NOMO-1 treated with DMSO at 0.1 percent for 48 hours (cell line): ENCODE measurements at regions not wholly inside any gene's neighbourhood (a gene's known extent, or its start where the extent isn't known, plus 50 kb on each side); places are given as distances from the start of the nearest gene placed in this dataset.

Source experiments
- DNase-seq: peaks from one replicate; lab custom pipeline; 2025; ENCODE audit not compliant: unreplicated experiment; lab: John Stamatoyannopoulos, UW

GRCh38 chr9:99736291-99736690, 85.4 kb upstream of the NR4A3 start:
- no peak for DNase-seq

- DNase-seq, result no peak
These were observed 84.0 kb upstream of the NR4A3 start for GRCh38 chr9:99737649-99738048.

DNA sequence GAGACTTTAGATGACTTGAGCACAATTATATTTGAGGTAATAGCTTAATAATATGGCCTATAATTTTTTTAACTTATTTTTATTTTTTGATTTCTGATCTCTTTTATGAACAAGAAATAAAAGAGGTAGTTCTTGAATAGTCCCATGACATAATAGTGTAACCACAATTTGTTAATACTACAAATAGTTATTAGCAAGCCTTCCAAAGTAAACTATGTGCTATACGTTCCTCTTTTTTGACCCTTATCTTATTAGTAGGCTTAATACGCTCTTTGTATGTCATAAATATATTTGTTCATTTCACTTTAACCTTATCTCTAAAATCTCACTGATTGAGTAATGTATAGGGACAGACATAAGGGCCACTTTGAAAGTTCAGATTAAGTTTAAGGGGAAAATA, 78.7 kb upstream of the NR4A3 start:
- no peak for DNase-seq

GRCh38 chr9:99743455-99743854, 78.2 kb upstream of the NR4A3 start:
- no peak for DNase-seq

DNA sequence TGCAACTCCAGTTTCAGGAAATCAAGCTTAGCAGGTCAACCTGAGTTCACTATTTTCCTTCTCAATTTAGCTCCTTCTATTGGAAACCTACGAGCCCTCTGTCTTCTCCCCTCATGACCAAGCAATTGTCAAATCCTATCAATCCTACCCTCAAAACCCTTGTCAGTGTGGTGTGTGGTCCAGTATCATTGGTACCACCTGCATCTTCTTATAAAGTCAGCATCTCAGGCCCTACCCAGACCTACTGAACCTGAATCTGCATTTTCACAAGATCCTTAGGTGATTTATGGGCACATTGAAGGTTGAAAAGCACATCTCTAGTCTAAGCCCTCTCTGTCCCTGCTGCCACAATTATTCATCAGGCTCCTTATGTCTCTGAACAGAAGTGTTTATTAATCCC, 77.6 kb upstream of the NR4A3 start:
- DNase-seq, result no peak

- no peak for DNase-seq
These were observed 76.6 kb upstream of the NR4A3 start for GRCh38 chr9:99745085-99745484.

GRCh38 chr9:99746406-99746805, 75.3 kb upstream of the NR4A3 start:
- DNase-seq, result no peak

- DNase-seq, result peak; percentile 66
These were observed 73.4 kb upstream of the NR4A3 start for GRCh38 chr9:99748266-99748665.

- DNase-seq, result peak; percentile 92
These were observed 73.0 kb upstream of the NR4A3 start for GRCh38 chr9:99748676-99749075.

- DNase-seq, result no peak
These were observed 72.0 kb upstream of the NR4A3 start for GRCh38 chr9:99749641-99750040.

DNA sequence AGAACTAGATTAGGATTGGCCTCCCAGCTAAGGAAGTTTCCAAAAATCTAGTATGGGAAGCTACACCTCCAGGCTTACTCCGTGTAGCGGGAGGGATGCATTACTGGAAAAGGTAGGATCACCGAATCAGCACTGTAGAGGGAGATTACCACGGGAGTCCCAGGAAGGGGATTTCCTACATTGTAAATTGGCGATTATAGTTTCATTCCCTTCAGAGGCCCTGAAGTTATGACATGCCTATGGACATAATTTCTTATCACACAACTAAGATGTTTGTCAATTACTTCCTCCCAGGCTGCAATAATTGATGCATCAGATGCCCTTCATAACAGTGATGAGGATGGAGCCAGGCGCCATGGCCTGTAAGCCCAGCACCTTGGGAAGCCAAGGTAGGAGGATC, 71.2 kb upstream of the NR4A3 start:
- no peak for DNase-seq

- DNase-seq, result no peak
These were observed 69.1 kb upstream of the NR4A3 start for GRCh38 chr9:99752417-99753109.

- no peak for DNase-seq
These were observed 68.2 kb upstream of the NR4A3 start for GRCh38 chr9:99753436-99753835.

DNA sequence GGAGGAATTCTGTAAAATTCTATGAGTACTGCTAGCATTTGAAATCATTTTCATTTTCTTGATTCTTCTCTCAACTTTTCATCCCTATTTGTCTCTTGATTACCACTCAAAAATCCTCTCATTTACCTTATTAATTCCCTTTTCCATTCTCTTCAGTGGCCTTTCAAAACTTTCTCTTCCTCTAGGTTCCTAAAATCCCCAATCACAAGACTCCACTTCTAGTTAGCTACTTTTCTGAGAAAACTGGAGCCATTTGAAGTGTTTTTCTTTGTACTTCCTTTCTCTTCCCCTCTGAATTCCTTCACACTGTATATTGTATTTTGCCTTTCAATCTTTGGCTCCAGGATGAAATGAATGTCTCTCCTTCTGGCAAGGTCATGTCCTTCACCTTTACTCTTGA, 61.3 kb upstream of the NR4A3 start:
- no peak for DNase-seq

- DNase-seq, result peak; percentile 89
These were observed 59.2 kb upstream of the NR4A3 start for GRCh38 chr9:99762470-99762869.
